ENCODE measurements at regions not wholly inside any gene's neighbourhood (a gene's known extent, or its start where the extent isn't known, plus 50 kb on each side); places are given as distances from the start of the nearest gene placed in this dataset.
"Not testable (repeated sequence)": the region's sequence is repeated elsewhere in the genome, so short reads cannot be mapped to it uniquely, and the experiment has no call there.

GRCh38 chr4:60723796-60724195 is 476.3 kb upstream of the ADGRL3 start:
- intact Hi-C loops (cut with DNase I): no loop called here
- Histone ChIP-seq H3K27ac (ENCODE audit: low read length) (no peak overlapping the region), H3K27me3 (ENCODE audit: control insufficient read depth, insufficient read depth) (no peaks in the 10 kb centered on the region), H3K9me3 (ENCODE audit: control insufficient read depth, low read length) (no peaks in the 10 kb centered on the region), H3K4me3 (ENCODE audit: low read length) (no peak overlapping the region), H3K4me1 (ENCODE audit: control insufficient read depth, insufficient read depth, low read length) (no peaks in the 10 kb centered on the region)
- DNase-seq: no peak
- 81% methylated on average over 3 of the region's 3 CpGs for WGBS
- no peak for ATAC-seq

- Histone ChIP-seq H3K4me1 (ENCODE audit: control insufficient read depth, insufficient read depth, low read length) (no peaks in the 10 kb centered on the region), H3K27me3 (ENCODE audit: control insufficient read depth, insufficient read depth) (no peaks in the 10 kb centered on the region), H3K27ac (ENCODE audit: low read length) (no peak overlapping the region), H3K4me3 (ENCODE audit: low read length) (no peak overlapping the region), H3K9me3 (ENCODE audit: control insufficient read depth, low read length) (no peaks in the 10 kb centered on the region)
- DNase-seq: no peak
- 51% methylated on average over 3 of the region's 3 CpGs for WGBS
- intact Hi-C loops (cut with DNase I): no loop called here
- ATAC-seq: peak in 1 of 2 donors; percentile 26
Measured at GRCh38 chr4:60724623-60725022, 475.5 kb upstream of the ADGRL3 start.

DNA sequence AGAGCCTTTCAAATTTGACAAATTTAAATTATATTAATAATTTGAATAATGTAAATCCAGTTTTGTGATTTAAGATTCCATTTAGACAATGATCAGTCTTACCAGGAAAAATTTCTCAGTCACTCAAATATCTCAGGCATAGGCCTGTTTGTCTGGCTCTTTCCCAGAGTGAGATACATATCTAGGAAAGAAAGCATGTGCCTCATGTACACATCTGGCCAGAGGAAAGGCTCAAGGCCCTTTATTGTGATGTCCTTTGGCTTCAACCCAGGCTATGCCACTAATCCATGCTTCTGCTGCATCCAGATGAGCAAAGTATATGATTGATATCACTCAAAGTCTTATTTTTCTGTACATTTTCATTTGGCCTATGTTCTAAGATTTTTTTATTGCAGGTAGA is 473.3 kb upstream of the ADGRL3 start:
- Histone ChIP-seq H3K27me3 (ENCODE audit: control insufficient read depth, insufficient read depth) (no peaks in the 10 kb centered on the region), H3K9me3 (ENCODE audit: control insufficient read depth, low read length) (no peaks in the 10 kb centered on the region), H3K27ac (ENCODE audit: low read length) (no peak overlapping the region), H3K4me3 (ENCODE audit: low read length) (no peak overlapping the region), H3K4me1 (ENCODE audit: control insufficient read depth, insufficient read depth, low read length) (no peaks in the 10 kb centered on the region)
- no peak for ATAC-seq
- DNase-seq: no peak
- intact Hi-C loops (cut with DNase I): no loop called here

- no peaks in the 10 kb centered on the region for H3K27me3 ChIP-seq (ENCODE audit: control insufficient read depth, insufficient read depth)
- ATAC-seq (no peak), DNase-seq (no peak)
- H3K27ac ChIP-seq (ENCODE audit: low read length): no peak overlapping the region
- intact Hi-C loops (cut with DNase I): no loop called here
- no peak overlapping the region for H3K4me3 ChIP-seq (ENCODE audit: low read length)
- H3K4me1 ChIP-seq (ENCODE audit: control insufficient read depth, insufficient read depth, low read length): no peaks in the 10 kb centered on the region
- no peaks in the 10 kb centered on the region for H3K9me3 ChIP-seq (ENCODE audit: control insufficient read depth, low read length)
Measured at GRCh38 chr4:60729194-60729593, 470.9 kb upstream of the ADGRL3 start.

DNA sequence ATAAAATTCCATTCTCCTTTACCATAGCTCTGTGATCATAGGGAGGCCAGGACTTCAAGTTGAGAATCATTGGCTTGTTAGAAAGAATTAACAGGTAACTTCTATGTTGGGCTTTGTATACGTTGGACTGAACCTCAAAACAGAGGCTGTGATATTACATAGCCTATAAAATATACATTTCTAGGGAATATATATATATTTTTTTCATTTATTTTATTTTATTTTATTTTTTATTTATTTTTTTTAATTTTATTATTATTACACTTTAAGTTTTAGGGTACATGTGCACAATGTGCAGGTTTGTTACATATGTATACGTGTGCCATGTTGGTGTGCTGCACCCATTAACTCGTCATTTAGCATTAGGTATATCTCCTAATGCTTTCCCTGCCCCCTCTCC is 470.4 kb upstream of the ADGRL3 start:
- H3K4me3 ChIP-seq (ENCODE audit: low read length); H3K27me3 ChIP-seq (ENCODE audit: control insufficient read depth, insufficient read depth); H3K9me3 ChIP-seq (ENCODE audit: control insufficient read depth, low read length); H3K4me1 ChIP-seq (ENCODE audit: control insufficient read depth, insufficient read depth, low read length); ATAC-seq; intact Hi-C loops (cut with DNase I); H3K27ac ChIP-seq (ENCODE audit: low read length); DNase-seq: not testable (repeated sequence)
- WGBS: 67% methylated on average over 3 of the region's 3 CpGs

- ATAC-seq (no peak), DNase-seq (no peak)
- Histone ChIP-seq H3K27ac (ENCODE audit: low read length) (no peak overlapping the region), H3K4me3 (ENCODE audit: low read length) (no peak overlapping the region), H3K9me3 (ENCODE audit: control insufficient read depth, low read length) (no peaks in the 10 kb centered on the region), H3K4me1 (ENCODE audit: control insufficient read depth, insufficient read depth, low read length) (no peaks in the 10 kb centered on the region), H3K27me3 (ENCODE audit: control insufficient read depth, insufficient read depth) (no peaks in the 10 kb centered on the region)
- intact Hi-C loops (cut with DNase I): no loop called here
- 42% methylated on average over 2 of the region's 2 CpGs for WGBS
Measured at GRCh38 chr4:60737858-60738257, 462.3 kb upstream of the ADGRL3 start.

GRCh38 chr4:60743654-60744053 is 456.5 kb upstream of the ADGRL3 start:
- H3K27me3 ChIP-seq (ENCODE audit: control insufficient read depth, insufficient read depth): no peaks in the 10 kb centered on the region
- intact Hi-C loops (cut with DNase I): no loop called here
- no peak for DNase-seq
- 26% methylated on average over 1 of the region's 1 CpG for WGBS
- no peaks in the 10 kb centered on the region for H3K9me3 ChIP-seq (ENCODE audit: control insufficient read depth, low read length)
- no peak for ATAC-seq
- H3K27ac ChIP-seq (ENCODE audit: low read length): no peak overlapping the region
- H3K4me1 ChIP-seq (ENCODE audit: control insufficient read depth, insufficient read depth, low read length): no peaks in the 10 kb centered on the region
- no peak overlapping the region for H3K4me3 ChIP-seq (ENCODE audit: low read length)

GRCh38 chr4:60744767-60745166 is 455.4 kb upstream of the ADGRL3 start:
- H3K27me3 ChIP-seq (ENCODE audit: control insufficient read depth, insufficient read depth): no peaks in the 10 kb centered on the region
- 35% methylated on average over 2 of the region's 2 CpGs for WGBS
- intact Hi-C loops (cut with DNase I): no loop called here
- no peak for DNase-seq
- no peaks in the 10 kb centered on the region for H3K4me1 ChIP-seq (ENCODE audit: control insufficient read depth, insufficient read depth, low read length)
- H3K27ac ChIP-seq (ENCODE audit: low read length): no peak overlapping the region
- H3K9me3 ChIP-seq (ENCODE audit: control insufficient read depth, low read length): no peaks in the 10 kb centered on the region
- ATAC-seq: no peak
- H3K4me3 ChIP-seq (ENCODE audit: low read length): no peak overlapping the region

- WGBS: 54% methylated on average over 3 of the region's 3 CpGs
- Histone ChIP-seq H3K27ac (ENCODE audit: low read length) (no peak overlapping the region), H3K4me1 (ENCODE audit: control insufficient read depth, insufficient read depth, low read length) (no peaks in the 10 kb centered on the region), H3K4me3 (ENCODE audit: low read length) (no peak overlapping the region), H3K27me3 (ENCODE audit: control insufficient read depth, insufficient read depth) (no peaks in the 10 kb centered on the region), H3K9me3 (ENCODE audit: control insufficient read depth, low read length) (no peaks in the 10 kb centered on the region)
- intact Hi-C loops (cut with DNase I): no loop called here
- ATAC-seq: no peak
- no peak for DNase-seq
Measured at GRCh38 chr4:60745800-60746571, 454.1 kb upstream of the ADGRL3 start.

DNA sequence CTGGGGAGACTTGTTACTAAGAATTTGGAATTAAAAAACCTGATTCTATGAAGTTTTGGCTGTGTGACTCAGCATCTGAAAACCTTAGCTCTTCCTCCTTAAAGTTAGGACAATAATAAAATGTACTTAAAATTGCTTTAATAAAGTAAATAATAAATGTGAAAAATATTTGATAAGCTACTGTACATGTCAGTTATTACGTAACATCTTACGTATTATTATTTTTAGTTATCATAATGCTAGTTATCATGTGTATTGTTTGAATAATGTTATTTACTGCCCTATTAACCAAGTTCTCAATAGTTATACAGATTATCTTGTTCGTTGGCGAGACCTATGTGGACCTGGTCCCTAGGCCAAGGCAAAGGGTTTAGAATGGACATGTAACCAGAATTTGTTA is 449.2 kb upstream of the ADGRL3 start:
- DNase-seq: no peak
- ATAC-seq: no peak
- no peaks in the 10 kb centered on the region for H3K27me3 ChIP-seq (ENCODE audit: control insufficient read depth, insufficient read depth)
- no peaks in the 10 kb centered on the region for H3K4me1 ChIP-seq (ENCODE audit: control insufficient read depth, insufficient read depth, low read length)
- WGBS: 85% methylated on average over 4 of the region's 4 CpGs
- no peak overlapping the region for H3K27ac ChIP-seq (ENCODE audit: low read length)
- no peaks in the 10 kb centered on the region for H3K9me3 ChIP-seq (ENCODE audit: control insufficient read depth, low read length)
- intact Hi-C loops (cut with DNase I): no loop called here
- H3K4me3 ChIP-seq (ENCODE audit: low read length): no peak overlapping the region

GRCh38 chr4:60757986-60758680 is 442.0 kb upstream of the ADGRL3 start:
- no peak for ATAC-seq
- 0% methylated on average over 1 of the region's 1 CpG for WGBS
- no peaks in the 10 kb centered on the region for H3K27me3 ChIP-seq (ENCODE audit: control insufficient read depth, insufficient read depth)
- DNase-seq: no peak
- no peaks in the 10 kb centered on the region for H3K4me1 ChIP-seq (ENCODE audit: control insufficient read depth, insufficient read depth, low read length)
- H3K27ac ChIP-seq (ENCODE audit: low read length): no peak overlapping the region
- H3K4me3 ChIP-seq (ENCODE audit: low read length): no peak overlapping the region
- intact Hi-C loops (cut with DNase I): no loop called here
- H3K9me3 ChIP-seq (ENCODE audit: control insufficient read depth, low read length): no peaks in the 10 kb centered on the region
